ENCODE measurements at regions not wholly inside any gene's neighbourhood (a gene's known extent, or its start where the extent isn't known, plus 50 kb on each side); places are given as distances from the start of the nearest gene placed in this dataset.

GRCh38 chr10:123606955-123607354 is 59.2 kb upstream of the GPR26 start:
- no peaks in the 10 kb centered on the region for H3K4me1 Mint-ChIP-seq
- H3K9me3 Mint-ChIP-seq = peaks cover 7 to 8% of the 10 kb centered on the region in 2 donors
- no peak overlapping the region for H3K27ac Mint-ChIP-seq
- ATAC-seq = no peak
- H3K27me3 Mint-ChIP-seq = peaks cover 54% of the 10 kb centered on the region
- no peak for DNase-seq
- no peak overlapping the region for H3K4me3 Mint-ChIP-seq

GRCh38 chr10:123607386-123607785 is 58.8 kb upstream of the GPR26 start:
- no peaks in the 10 kb centered on the region for H3K4me1 Mint-ChIP-seq
- H3K27ac Mint-ChIP-seq = no peak overlapping the region
- DNase-seq (no peak), ATAC-seq (no peak)
- peaks cover 53% of the 10 kb centered on the region for H3K27me3 Mint-ChIP-seq
- H3K4me3 Mint-ChIP-seq = no peak overlapping the region
- peaks cover 7 to 8% of the 10 kb centered on the region in 2 donors for H3K9me3 Mint-ChIP-seq

DNA sequence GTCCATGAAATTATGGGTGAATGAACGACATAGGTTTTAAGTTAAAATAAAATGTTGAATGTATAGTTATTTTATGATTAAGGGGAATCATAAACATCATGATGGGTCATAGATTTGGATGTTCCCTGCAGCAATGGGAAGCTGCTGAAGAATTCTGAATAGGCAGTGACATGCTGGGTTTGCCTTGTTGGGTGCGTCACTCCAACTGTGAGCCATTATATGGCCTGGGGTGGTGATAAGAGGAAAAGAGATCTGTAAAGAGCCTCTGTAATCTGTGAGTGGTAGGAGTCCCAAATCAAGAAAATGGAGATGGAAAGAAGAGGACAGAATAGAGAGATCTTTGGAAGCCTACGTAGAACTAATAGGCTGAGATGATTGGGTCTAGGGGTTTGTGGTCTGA is 58.1 kb upstream of the GPR26 start:
- H3K4me3 Mint-ChIP-seq = no peak overlapping the region
- peaks cover 53% of the 10 kb centered on the region for H3K27me3 Mint-ChIP-seq
- H3K9me3 Mint-ChIP-seq = peaks cover 7 to 8% of the 10 kb centered on the region in 2 donors
- ATAC-seq (no peak), DNase-seq (no peak)
- H3K4me1 Mint-ChIP-seq = no peaks in the 10 kb centered on the region
- H3K27ac Mint-ChIP-seq = no peak overlapping the region

GRCh38 chr10:123611243-123611642 is 54.9 kb upstream of the GPR26 start:
- peaks cover 7 to 8% of the 10 kb centered on the region in 2 donors for H3K9me3 Mint-ChIP-seq
- ATAC-seq (no peak), DNase-seq (no peak)
- H3K27me3 Mint-ChIP-seq = peaks cover 29% of the 10 kb centered on the region
- no peaks in the 10 kb centered on the region for H3K4me1 Mint-ChIP-seq
- H3K27ac Mint-ChIP-seq = no peak overlapping the region
- no peak overlapping the region for H3K4me3 Mint-ChIP-seq

GRCh38 chr10:123611876-123612275 is 54.3 kb upstream of the GPR26 start:
- Mint-ChIP-seq H3K27me3 (peaks cover 23% of the 10 kb centered on the region), H3K4me3 (no peak overlapping the region), H3K9me3 (peaks cover 7 to 8% of the 10 kb centered on the region in 2 donors), H3K27ac (no peak overlapping the region), H3K4me1 (no peaks in the 10 kb centered on the region)
- DNase-seq (no peak), ATAC-seq (no peak)

- H3K4me3 Mint-ChIP-seq = no peak overlapping the region
- H3K9me3 Mint-ChIP-seq = peaks cover 7 to 8% of the 10 kb centered on the region in 2 donors
- peaks cover 8% of the 10 kb centered on the region for H3K27me3 Mint-ChIP-seq
- H3K4me1 Mint-ChIP-seq = no peaks in the 10 kb centered on the region
- DNase-seq (no peak), ATAC-seq (no peak)
- H3K27ac Mint-ChIP-seq = no peak overlapping the region
Measured at GRCh38 chr10:123613346-123613850, 52.8 kb upstream of the GPR26 start.

- no peaks in the 10 kb centered on the region for H3K27me3 Mint-ChIP-seq
- peaks cover 4 to 8% of the 10 kb centered on the region in 2 donors for H3K9me3 Mint-ChIP-seq
- DNase-seq (peak; percentile 12), ATAC-seq (no peak)
- H3K4me3 Mint-ChIP-seq = no peak overlapping the region
- H3K27ac Mint-ChIP-seq = no peak overlapping the region
- no peaks in the 10 kb centered on the region for H3K4me1 Mint-ChIP-seq
Measured at GRCh38 chr10:123614888-123615287, 51.3 kb upstream of the GPR26 start.
